HL-60 (cell line): ENCODE measurements at regions not wholly inside any gene's neighbourhood (a gene's known extent, or its start where the extent isn't known, plus 50 kb on each side); places are given as distances from the start of the nearest gene placed in this dataset.

ENCODE experiments used
- DNase-seq, 2 experiments: peaks; one replicate each; pipeline ENCODE4 v3.0.0-alpha.2; 2010 to 2020; ENCODE audit warnings: low read depth in 1 of 2, low spot score in 1 of 2
- H3K27ac ChIP-seq: fragments of 250-450 bp; sonication (Bioruptor Pico); replicated peaks from 2 replicates; pipeline ENCODE4 v1.5.1; 2020; ENCODE audit warnings: mild to moderate bottlenecking, moderate library complexity
- H3K27me3 ChIP-seq: fragments of 250-450 bp; sonication (Bioruptor Pico); 2 replicates; pipeline ENCODE4 v1.5.1; 2021; ENCODE audit warnings: mild to moderate bottlenecking, moderate library complexity; ENCODE audit not compliant: insufficient read depth, poor library complexity, severe bottlenecking
- H3K4me3 ChIP-seq: replicated peaks from 2 replicates; pipeline ENCODE4 v1.5.1; 2011; ENCODE audit warnings: mild to moderate bottlenecking, control low read depth, low read length; ENCODE audit not compliant: insufficient read depth
- GABPA ChIP-seq: IDR thresholded peaks from 2 replicates; pipeline ENCODE4 v1.6.1; 2012; ENCODE audit warnings: low read depth
- POLR2AphosphoS5 ChIP-seq: IDR thresholded peaks from 2 replicates; pipeline ENCODE4 v1.6.1; 2012; ENCODE audit warnings: low read depth
- SPI1 ChIP-seq: IDR thresholded peaks from 2 replicates; pipeline ENCODE4 v1.6.1; 2012; ENCODE audit warnings: low read depth, mild to moderate bottlenecking, borderline replicate concordance
- TF ChIP-seq, protein P1 (sequence below): IDR thresholded peaks from one replicate; pipeline ENCODE4 v1.5.1; 2011; ENCODE audit warnings: low read length, control low read depth, inconsistent platforms; ENCODE audit not compliant: insufficient read depth
- TF ChIP-seq, protein P2 (sequence below): IDR thresholded peaks from 2 replicates; pipeline ENCODE4 v1.6.1; 2012; ENCODE audit warnings: low read depth; ENCODE audit not compliant: insufficient replicate concordance

DNA sequence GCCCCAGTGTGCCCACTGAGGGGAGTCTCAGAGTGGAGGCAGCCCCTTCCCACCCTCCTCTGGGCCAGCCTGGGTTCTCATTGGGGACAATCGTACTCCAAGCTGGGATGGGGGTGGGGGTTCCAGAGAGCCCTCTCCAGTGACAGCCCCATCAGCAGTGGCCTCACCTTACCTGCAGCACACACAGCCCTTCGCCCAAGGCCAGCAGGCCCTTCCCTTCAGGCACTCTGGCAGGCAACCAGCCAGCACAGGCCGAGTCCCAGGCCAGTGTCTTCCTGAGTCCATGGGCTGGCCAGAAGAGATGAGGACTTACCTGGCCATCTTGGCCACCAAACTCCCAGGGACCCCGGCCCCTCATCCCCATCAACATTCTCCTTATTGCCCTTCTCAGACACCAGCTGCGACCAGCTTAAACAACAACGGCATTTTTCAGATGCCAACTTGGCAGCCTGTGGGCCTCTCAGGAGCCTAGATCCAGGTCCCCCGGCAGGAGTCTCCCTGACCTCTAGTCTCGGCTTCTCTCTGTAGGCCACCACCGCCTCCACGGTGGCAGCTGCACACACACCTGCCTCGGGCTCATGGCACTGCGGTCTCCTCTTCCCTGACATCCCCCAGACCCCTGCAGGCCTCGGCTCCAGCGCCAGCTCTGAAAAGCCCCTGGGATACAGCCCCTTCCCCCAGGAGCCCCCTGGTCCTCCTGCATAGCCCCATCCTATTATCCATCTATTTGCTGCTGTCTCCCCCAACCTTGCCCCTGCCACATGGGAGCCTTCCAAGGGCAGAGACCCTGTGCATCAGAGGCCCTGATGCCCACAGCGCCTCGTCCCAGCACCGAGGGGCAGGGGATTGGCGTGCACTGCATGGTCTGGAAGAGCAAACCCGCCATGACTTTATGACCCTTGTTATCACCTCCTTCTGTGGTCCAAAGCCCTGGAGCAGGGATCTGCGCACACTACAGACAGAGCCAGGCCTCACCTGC is 111.2 kb upstream of the FGF3 start:
- Histone ChIP-seq H3K27me3 (peaks cover 8% of the 10 kb centered on the region), H3K27ac (no peak overlapping the region), H3K4me3 (no peak overlapping the region)
- TF ChIP-seq SPI1 (no peak), POLR2AphosphoS5 (no peak), GABPA (no peak)
- TF ChIP-seq, protein P1, sequence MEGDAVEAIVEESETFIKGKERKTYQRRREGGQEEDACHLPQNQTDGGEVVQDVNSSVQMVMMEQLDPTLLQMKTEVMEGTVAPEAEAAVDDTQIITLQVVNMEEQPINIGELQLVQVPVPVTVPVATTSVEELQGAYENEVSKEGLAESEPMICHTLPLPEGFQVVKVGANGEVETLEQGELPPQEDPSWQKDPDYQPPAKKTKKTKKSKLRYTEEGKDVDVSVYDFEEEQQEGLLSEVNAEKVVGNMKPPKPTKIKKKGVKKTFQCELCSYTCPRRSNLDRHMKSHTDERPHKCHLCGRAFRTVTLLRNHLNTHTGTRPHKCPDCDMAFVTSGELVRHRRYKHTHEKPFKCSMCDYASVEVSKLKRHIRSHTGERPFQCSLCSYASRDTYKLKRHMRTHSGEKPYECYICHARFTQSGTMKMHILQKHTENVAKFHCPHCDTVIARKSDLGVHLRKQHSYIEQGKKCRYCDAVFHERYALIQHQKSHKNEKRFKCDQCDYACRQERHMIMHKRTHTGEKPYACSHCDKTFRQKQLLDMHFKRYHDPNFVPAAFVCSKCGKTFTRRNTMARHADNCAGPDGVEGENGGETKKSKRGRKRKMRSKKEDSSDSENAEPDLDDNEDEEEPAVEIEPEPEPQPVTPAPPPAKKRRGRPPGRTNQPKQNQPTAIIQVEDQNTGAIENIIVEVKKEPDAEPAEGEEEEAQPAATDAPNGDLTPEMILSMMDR, result no peak
- TF ChIP-seq, protein P2, sequence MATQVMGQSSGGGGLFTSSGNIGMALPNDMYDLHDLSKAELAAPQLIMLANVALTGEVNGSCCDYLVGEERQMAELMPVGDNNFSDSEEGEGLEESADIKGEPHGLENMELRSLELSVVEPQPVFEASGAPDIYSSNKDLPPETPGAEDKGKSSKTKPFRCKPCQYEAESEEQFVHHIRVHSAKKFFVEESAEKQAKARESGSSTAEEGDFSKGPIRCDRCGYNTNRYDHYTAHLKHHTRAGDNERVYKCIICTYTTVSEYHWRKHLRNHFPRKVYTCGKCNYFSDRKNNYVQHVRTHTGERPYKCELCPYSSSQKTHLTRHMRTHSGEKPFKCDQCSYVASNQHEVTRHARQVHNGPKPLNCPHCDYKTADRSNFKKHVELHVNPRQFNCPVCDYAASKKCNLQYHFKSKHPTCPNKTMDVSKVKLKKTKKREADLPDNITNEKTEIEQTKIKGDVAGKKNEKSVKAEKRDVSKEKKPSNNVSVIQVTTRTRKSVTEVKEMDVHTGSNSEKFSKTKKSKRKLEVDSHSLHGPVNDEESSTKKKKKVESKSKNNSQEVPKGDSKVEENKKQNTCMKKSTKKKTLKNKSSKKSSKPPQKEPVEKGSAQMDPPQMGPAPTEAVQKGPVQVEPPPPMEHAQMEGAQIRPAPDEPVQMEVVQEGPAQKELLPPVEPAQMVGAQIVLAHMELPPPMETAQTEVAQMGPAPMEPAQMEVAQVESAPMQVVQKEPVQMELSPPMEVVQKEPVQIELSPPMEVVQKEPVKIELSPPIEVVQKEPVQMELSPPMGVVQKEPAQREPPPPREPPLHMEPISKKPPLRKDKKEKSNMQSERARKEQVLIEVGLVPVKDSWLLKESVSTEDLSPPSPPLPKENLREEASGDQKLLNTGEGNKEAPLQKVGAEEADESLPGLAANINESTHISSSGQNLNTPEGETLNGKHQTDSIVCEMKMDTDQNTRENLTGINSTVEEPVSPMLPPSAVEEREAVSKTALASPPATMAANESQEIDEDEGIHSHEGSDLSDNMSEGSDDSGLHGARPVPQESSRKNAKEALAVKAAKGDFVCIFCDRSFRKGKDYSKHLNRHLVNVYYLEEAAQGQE, result no peak
- no peak for DNase-seq

DNA sequence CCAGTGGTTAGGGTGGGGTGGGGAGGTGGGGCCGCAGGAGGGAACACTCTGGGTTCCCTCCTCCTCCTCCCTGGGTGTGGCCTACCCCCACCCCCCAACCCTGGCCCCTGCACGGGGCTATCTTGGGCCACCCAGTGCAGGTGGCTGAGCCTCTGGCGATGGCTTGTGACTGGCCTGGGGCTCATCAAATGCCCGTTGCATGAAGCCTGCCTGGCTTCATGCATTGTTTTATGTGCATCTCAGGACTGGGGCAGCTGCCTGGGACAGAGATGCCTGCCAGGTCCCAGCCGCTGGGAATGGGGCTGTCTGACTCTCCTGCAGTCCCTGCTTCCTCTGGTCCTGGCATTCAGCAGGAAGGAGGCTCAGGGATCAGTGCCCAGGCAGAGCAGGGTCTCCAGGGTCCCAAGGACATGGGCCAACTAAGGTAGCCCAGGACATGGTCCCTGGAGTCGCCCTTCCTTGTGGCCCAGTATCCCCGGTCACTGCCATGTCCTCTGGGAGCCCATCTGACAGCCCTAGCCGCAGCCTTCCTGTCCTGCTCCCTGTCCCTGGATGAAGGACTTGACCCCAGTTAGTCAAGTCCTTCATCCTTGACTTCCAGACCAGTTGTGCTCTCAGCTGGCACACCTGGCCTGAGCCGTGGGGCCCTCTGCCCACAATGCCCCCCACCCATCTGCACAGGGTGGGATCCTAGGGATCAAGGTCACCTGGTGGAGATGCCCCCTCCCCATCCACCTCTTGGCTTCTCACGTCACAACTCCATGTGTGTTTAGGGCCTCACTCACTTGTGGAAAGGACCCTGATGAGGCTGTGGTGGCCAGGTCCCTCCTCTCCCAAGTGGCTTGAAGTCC is 112.1 kb upstream of the FGF3 start:
- peaks cover 2% of the 10 kb centered on the region for H3K27me3 ChIP-seq
- no peak for DNase-seq
- TF ChIP-seq, protein P2, result no peak
- TF ChIP-seq, protein P1, result no peak
- no peak for TF ChIP-seq POLR2AphosphoS5
- TF ChIP-seq GABPA, result no peak
- TF ChIP-seq SPI1, result no peak
- no peak overlapping the region for H3K4me3 ChIP-seq
- H3K27ac ChIP-seq, result no peak overlapping the region

DNA sequence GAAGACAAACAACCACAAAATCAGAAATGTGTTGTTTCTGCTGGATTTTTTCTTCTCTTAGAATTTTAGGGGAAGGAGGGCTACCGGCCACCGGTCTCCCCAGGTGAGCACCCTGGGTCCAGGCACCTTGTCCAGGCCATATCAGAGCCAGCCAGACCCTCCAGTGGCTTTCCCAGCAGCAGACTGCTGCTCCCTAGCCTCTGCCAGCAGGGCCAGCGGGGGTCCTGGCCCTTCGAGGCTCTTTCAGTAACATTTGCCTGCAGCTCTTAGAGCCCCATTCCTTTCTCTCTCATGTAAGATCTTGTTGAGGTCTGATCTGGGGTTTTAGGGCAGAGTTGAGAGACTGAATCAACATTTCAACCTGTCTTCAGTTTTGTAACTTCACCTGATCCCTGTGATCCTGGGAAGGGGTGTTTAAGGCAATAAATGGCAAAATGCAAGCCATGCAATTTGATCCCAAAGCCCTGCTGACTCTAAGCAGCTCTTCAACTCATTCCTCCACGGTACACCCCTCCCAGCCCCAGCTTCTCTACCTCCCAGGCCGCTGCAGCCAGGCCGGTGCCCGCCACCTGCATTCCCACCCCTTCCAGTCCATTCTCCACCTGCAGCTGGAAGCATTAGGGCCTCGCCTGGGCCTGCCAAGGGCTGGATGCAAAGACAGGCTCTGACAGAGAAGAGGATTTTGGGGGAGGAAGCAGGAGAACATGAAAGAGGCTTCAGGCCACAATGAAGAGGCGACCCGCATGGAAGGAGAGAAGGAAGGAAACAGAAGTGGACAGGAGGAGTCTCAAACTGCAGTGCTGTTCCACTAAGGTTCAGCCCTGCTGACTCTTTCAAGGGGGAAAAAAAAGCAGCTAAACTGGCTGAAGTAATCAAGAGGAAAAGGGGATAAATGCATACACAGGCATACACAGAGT is 113.0 kb upstream of the FGF3 start:
- Histone ChIP-seq H3K27ac (no peak overlapping the region), H3K4me3 (no peak overlapping the region), H3K27me3 (no peaks in the 10 kb centered on the region)
- no peak for TF ChIP-seq GABPA
- no peak for TF ChIP-seq SPI1
- TF ChIP-seq, protein P2, result no peak
- TF ChIP-seq, protein P1, result no peak
- TF ChIP-seq POLR2AphosphoS5, result no peak
- DNase-seq, result no peak
